ENCODE measurements at regions not wholly inside any gene's neighbourhood (a gene's known extent, or its start where the extent isn't known, plus 50 kb on each side); places are given as distances from the start of the nearest gene placed in this dataset.

- no peak for TF ChIP-seq JUND (IDR thresholded peaks at IDR 0.05; ENCODE audit: low read depth)
- in situ Hi-C loops (cut with HindIII; ENCODE audit: low pct_unique_long_range_greater_than_20kb, low sequenced_read_pairs), result no loop called here
- DNase-seq (ENCODE audit: low read depth in 1 of 2, low spot score in 1 of 2), result no peak
Measured at GRCh38 chr2:58730764-58731487, 489.8 kb upstream of the FANCL start.

- no peak for DNase-seq (ENCODE audit: low read depth in 1 of 2, low spot score in 1 of 2)
- in situ Hi-C loops (cut with HindIII; ENCODE audit: low pct_unique_long_range_greater_than_20kb, low sequenced_read_pairs), result no loop called here
- TF ChIP-seq JUND (IDR thresholded peaks at IDR 0.05; ENCODE audit: low read depth), result no peak
Measured at GRCh38 chr2:58727981-58728656, 487.0 kb upstream of the FANCL start.

- in situ Hi-C loops (cut with HindIII; ENCODE audit: low pct_unique_long_range_greater_than_20kb, low sequenced_read_pairs), result no loop called here
Measured at GRCh38 chr2:58721912-58722591, 480.9 kb upstream of the FANCL start.

GRCh38 chr2:58720770-58721697 lies 479.9 kb upstream of the FANCL start:
- in situ Hi-C loops (cut with HindIII; ENCODE audit: low pct_unique_long_range_greater_than_20kb, low sequenced_read_pairs), result no loop called here
- TF ChIP-seq JUND (IDR thresholded peaks at IDR 0.05; ENCODE audit: low read depth), result no peak
- DNase-seq (ENCODE audit: low read depth in 1 of 2, low spot score in 1 of 2), result no peak

More at GRCh38 chr2:58721912-58722591, 480.9 kb upstream of the FANCL start:
- no peak for DNase-seq (ENCODE audit: low read depth in 1 of 2, low spot score in 1 of 2)
- TF ChIP-seq JUND (IDR thresholded peaks at IDR 0.05; ENCODE audit: low read depth), result no peak

GRCh38 chr2:58720033-58720769 lies 479.1 kb upstream of the FANCL start:
- TF ChIP-seq JUND (IDR thresholded peaks at IDR 0.05; ENCODE audit: low read depth), result no peak
- in situ Hi-C loops (cut with HindIII; ENCODE audit: low pct_unique_long_range_greater_than_20kb, low sequenced_read_pairs), result no loop called here
- no peak for DNase-seq (ENCODE audit: low read depth in 1 of 2, low spot score in 1 of 2)

GRCh38 chr2:58715344-58715743 lies 474.2 kb upstream of the FANCL start:
- DNase-seq (ENCODE audit: low read depth in 1 of 2, low spot score in 1 of 2), result no peak
- in situ Hi-C loops (cut with HindIII; ENCODE audit: low pct_unique_long_range_greater_than_20kb, low sequenced_read_pairs), result no loop called here
- TF ChIP-seq JUND (IDR thresholded peaks at IDR 0.05; ENCODE audit: low read depth), result no peak

GRCh38 chr2:58714238-58714637 lies 473.1 kb upstream of the FANCL start:
- no peak for DNase-seq (ENCODE audit: low read depth in 1 of 2, low spot score in 1 of 2)
- in situ Hi-C loops (cut with HindIII; ENCODE audit: low pct_unique_long_range_greater_than_20kb, low sequenced_read_pairs), result no loop called here
- TF ChIP-seq JUND (IDR thresholded peaks at IDR 0.05; ENCODE audit: low read depth), result no peak

GRCh38 chr2:58710795-58711279 lies 469.7 kb upstream of the FANCL start:
- in situ Hi-C loops (cut with HindIII; ENCODE audit: low pct_unique_long_range_greater_than_20kb, low sequenced_read_pairs), result no loop called here
- no peak for DNase-seq (ENCODE audit: low read depth in 1 of 2, low spot score in 1 of 2)
- TF ChIP-seq JUND (IDR thresholded peaks at IDR 0.05; ENCODE audit: low read depth), result no peak

- no peak for TF ChIP-seq JUND (IDR thresholded peaks at IDR 0.05; ENCODE audit: low read depth)
- in situ Hi-C loops (cut with HindIII; ENCODE audit: low pct_unique_long_range_greater_than_20kb, low sequenced_read_pairs), result no loop called here
Measured at GRCh38 chr2:58709687-58710354, 468.7 kb upstream of the FANCL start.

GRCh38 chr2:58709274-58709673 lies 468.1 kb upstream of the FANCL start:
- DNase-seq (ENCODE audit: low read depth in 1 of 2, low spot score in 1 of 2), result no peak
- in situ Hi-C loops (cut with HindIII; ENCODE audit: low pct_unique_long_range_greater_than_20kb, low sequenced_read_pairs), result no loop called here
- no peak for TF ChIP-seq JUND (IDR thresholded peaks at IDR 0.05; ENCODE audit: low read depth)

More at GRCh38 chr2:58709687-58710354, 468.7 kb upstream of the FANCL start:
- no peak for DNase-seq (ENCODE audit: low read depth in 1 of 2, low spot score in 1 of 2)

GRCh38 chr2:58708565-58708964 lies 467.4 kb upstream of the FANCL start:
- in situ Hi-C loops (cut with HindIII; ENCODE audit: low pct_unique_long_range_greater_than_20kb, low sequenced_read_pairs), result no loop called here
- no peak for DNase-seq (ENCODE audit: low read depth in 1 of 2, low spot score in 1 of 2)

More at GRCh38 chr2:58708565-58708964, 467.4 kb upstream of the FANCL start:
- no peak for TF ChIP-seq JUND (IDR thresholded peaks at IDR 0.05; ENCODE audit: low read depth)
